Glutamatergic neuron (in vitro differentiated cells): ENCODE measurements at regions not wholly inside any gene's neighbourhood (a gene's known extent, or its start where the extent isn't known, plus 50 kb on each side); places are given as distances from the start of the nearest gene placed in this dataset.
"Not testable (repeated sequence)": the region's sequence is repeated elsewhere in the genome, so short reads cannot be mapped to it uniquely, and the experiment has no call there.

Experiments
- DNase-seq: peaks from one replicate; pipeline ENCODE4 v3.0.0; 2022
- H3K27ac Mint-ChIP-seq: one replicate; pipeline ENCODE4 v1.8.0; 2020; ENCODE audit warnings: mild to moderate bottlenecking, mixed read lengths, inconsistent platforms; ENCODE audit not compliant: unreplicated experiment
- H3K27me3 Mint-ChIP-seq: one replicate; pipeline ENCODE4 v1.8.0; 2020; ENCODE audit warnings: mild to moderate bottlenecking, moderate library complexity, mixed read lengths, inconsistent platforms; ENCODE audit not compliant: unreplicated experiment
- H3K36me3 Mint-ChIP-seq: one replicate; pipeline ENCODE4 v1.8.0; 2020; ENCODE audit warnings: mild to moderate bottlenecking, mixed read lengths, inconsistent platforms; ENCODE audit not compliant: unreplicated experiment
- H3K4me1 Mint-ChIP-seq: one replicate; pipeline ENCODE4 v1.8.0; 2020; ENCODE audit warnings: mild to moderate bottlenecking, low read depth, mixed read lengths, inconsistent platforms; ENCODE audit not compliant: unreplicated experiment
- H3K4me3 Mint-ChIP-seq: one replicate; pipeline ENCODE4 v1.8.0; 2020; ENCODE audit warnings: mild to moderate bottlenecking, mixed read lengths, inconsistent platforms; ENCODE audit not compliant: unreplicated experiment
- H3K9me3 Mint-ChIP-seq: one replicate; pipeline ENCODE4 v1.8.0; 2020; ENCODE audit warnings: mild to moderate bottlenecking, moderate library complexity, mixed read lengths, inconsistent platforms; ENCODE audit not compliant: unreplicated experiment
- TF ChIP-seq, protein P1 (sequence below): fragments of 200-600 bp; sonication (generic); IDR thresholded peaks from one replicate; pipeline ENCODE4 v1.5.0; 2021; ENCODE audit not compliant: partially characterized antibody, unreplicated experiment

DNA sequence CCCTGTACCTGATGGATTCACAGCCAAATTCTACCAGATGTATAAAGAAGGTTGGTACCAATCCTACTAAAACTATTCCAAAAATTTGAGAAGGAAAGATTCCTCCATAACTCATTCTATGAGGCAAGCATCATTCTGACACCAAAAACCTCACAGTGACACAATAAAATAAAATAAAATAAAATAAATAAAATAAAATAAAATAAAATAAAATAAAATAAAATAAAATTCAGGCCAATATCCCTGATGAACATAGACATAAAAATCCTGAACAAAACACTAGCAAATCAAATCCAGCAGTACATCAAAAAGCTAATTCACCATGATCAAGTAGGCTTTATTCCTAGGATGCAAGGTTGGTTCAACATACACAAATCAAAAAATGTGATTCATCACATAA is 108.1 kb downstream of the PROX1 start:
- not testable (repeated sequence) for H3K36me3 Mint-ChIP-seq, H3K27me3 Mint-ChIP-seq, H3K4me3 Mint-ChIP-seq, H3K27ac Mint-ChIP-seq, H3K4me1 Mint-ChIP-seq, DNase-seq, H3K9me3 Mint-ChIP-seq

DNA sequence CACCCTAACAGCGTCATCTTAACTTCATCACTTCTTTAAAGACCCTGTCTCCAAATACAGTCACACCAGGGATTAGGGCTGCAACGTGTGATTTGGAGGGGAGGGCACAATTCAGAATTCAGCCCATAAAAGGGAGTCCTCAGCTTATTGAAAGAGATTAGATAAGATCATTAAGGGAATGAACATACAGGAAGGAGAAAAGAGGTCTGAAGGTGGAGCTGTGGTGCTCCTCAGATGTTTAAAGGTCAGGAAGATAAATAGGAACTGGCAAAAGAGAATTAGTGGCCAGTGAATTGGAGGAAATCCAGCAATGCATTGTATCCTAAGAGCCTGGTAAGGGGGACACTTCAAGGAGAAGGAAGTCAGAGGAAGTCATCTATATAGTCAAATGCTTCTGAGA is 113.5 kb downstream of the PROX1 start:
- Mint-ChIP-seq H3K36me3 (peaks cover 6% of the 10 kb centered on the region), H3K27ac (no peak overlapping the region), H3K4me1 (no peaks in the 10 kb centered on the region), H3K27me3 (no peaks in the 10 kb centered on the region), H3K9me3 (no peaks in the 10 kb centered on the region), H3K4me3 (no peak overlapping the region)
- TF ChIP-seq, protein P1, sequence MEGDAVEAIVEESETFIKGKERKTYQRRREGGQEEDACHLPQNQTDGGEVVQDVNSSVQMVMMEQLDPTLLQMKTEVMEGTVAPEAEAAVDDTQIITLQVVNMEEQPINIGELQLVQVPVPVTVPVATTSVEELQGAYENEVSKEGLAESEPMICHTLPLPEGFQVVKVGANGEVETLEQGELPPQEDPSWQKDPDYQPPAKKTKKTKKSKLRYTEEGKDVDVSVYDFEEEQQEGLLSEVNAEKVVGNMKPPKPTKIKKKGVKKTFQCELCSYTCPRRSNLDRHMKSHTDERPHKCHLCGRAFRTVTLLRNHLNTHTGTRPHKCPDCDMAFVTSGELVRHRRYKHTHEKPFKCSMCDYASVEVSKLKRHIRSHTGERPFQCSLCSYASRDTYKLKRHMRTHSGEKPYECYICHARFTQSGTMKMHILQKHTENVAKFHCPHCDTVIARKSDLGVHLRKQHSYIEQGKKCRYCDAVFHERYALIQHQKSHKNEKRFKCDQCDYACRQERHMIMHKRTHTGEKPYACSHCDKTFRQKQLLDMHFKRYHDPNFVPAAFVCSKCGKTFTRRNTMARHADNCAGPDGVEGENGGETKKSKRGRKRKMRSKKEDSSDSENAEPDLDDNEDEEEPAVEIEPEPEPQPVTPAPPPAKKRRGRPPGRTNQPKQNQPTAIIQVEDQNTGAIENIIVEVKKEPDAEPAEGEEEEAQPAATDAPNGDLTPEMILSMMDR: no peak
- no peak for DNase-seq

DNA sequence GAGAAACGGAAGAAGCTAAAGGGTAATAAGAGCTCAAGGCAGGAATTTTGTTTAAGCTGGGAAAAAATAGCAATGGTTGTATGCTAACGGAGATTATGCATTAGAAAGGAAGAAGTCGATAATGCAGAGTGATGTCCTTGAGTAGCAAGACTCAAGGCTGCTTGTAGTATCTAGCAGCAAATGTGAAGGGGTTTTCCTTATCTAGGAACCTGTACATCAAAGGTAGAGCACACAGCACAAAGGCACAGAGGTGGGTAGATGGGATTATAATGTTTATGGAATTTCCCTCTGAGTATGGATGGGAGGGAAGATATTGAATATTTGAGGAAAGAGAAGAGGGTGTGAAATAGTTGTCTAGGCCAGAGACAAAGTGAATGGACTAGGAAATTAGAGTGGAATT is 114.1 kb downstream of the PROX1 start:
- TF ChIP-seq, protein P1: no peak
- Mint-ChIP-seq H3K27me3 (no peaks in the 10 kb centered on the region), H3K4me3 (no peak overlapping the region), H3K36me3 (peaks cover 6% of the 10 kb centered on the region), H3K27ac (no peak overlapping the region), H3K9me3 (no peaks in the 10 kb centered on the region), H3K4me1 (no peaks in the 10 kb centered on the region)
- DNase-seq: no peak

DNA sequence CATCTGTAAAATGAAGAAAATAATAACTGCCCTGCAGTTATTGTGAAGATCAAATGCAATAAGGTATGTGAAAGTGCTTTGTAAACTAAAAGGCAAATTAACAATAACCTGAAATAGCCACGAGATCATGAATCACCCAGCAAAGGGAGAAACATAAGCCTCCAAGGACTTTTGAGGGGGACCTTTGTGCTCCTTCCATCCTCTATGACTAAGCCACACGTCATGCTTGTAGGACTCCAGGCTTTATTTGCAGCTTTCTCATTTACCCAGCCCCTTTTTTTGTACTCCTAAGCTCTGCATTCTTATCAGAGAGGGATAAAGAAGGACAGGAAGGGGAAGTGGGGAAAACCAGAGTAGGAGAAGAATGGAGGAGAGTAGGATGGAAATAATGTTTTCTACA is 115.1 kb downstream of the PROX1 start:
- H3K9me3 Mint-ChIP-seq: no peaks in the 10 kb centered on the region
- TF ChIP-seq, protein P1: no peak

DNA sequence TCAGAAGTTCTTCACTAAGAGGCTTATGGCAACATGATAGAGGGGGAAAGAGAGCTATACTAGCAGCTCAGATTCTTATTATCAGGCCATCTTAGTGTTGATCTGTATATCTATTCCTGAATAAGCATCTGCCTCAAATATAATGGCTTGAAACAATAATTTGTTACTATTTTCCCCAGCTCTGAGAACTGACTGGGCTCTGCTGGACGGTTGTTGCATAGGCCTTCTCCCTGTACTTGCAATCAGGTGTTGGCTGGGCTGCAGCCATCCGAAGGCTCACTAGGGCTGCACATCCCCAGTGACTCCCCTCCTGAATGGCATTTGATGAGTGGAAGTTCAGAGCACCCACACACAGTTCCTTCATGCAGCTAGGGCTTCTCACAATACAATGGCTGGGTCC is 116.0 kb downstream of the PROX1 start:
- Mint-ChIP-seq H3K27me3 (no peaks in the 10 kb centered on the region), H3K27ac (no peak overlapping the region), H3K36me3 (peaks cover 6% of the 10 kb centered on the region), H3K9me3 (no peaks in the 10 kb centered on the region), H3K4me1 (no peaks in the 10 kb centered on the region), H3K4me3 (no peak overlapping the region)
- DNase-seq: no peak
- TF ChIP-seq, protein P1: no peak

More for the DNA sequence above, 115.1 kb downstream of the PROX1 start:
- H3K4me1 Mint-ChIP-seq: no peaks in the 10 kb centered on the region
- H3K27ac Mint-ChIP-seq: no peak overlapping the region
- DNase-seq: no peak
- no peaks in the 10 kb centered on the region for H3K27me3 Mint-ChIP-seq
- no peak overlapping the region for H3K4me3 Mint-ChIP-seq
- H3K36me3 Mint-ChIP-seq: peaks cover 6% of the 10 kb centered on the region

DNA sequence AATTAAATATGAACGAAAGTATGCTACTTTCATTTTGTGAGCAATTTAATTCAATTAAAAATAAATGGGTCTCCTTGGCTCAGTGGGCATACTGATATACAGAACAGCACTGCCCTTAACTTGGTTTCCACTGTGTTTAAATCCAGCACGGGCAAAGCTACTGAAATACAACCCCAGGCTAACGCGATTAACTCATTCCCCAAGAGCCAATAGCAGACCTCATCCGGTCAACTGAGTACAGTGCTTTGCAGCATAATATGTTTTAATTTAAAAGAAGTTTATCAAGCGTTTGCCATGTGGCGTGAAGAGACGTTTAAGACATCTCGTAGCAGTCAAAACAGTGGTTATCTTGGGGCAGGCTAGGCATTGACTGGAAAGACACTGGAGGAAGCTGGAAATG is 118.6 kb downstream of the PROX1 start:
- no peaks in the 10 kb centered on the region for H3K4me1 Mint-ChIP-seq
- H3K9me3 Mint-ChIP-seq: no peaks in the 10 kb centered on the region
- H3K4me3 Mint-ChIP-seq: no peak overlapping the region

More for the DNA sequence above, 118.6 kb downstream of the PROX1 start:
- TF ChIP-seq, protein P1: no peak
- Mint-ChIP-seq H3K36me3 (peaks cover 6% of the 10 kb centered on the region), H3K27ac (no peak overlapping the region), H3K27me3 (no peaks in the 10 kb centered on the region)
- DNase-seq: no peak
